IMR-90 (cell line): ENCODE measurements at regions not wholly inside any gene's neighbourhood (a gene's known extent, or its start where the extent isn't known, plus 50 kb on each side); places are given as distances from the start of the nearest gene placed in this dataset.

ENCODE experiments used
- ATAC-seq: fragments of 200-7000 bp; cut with Tn5 transposase; 2 replicates; pipeline ENCODE4 v1.9.1; 2020; ENCODE audit warnings: low read depth, mild to moderate bottlenecking, moderate library complexity
- BruUV-seq: library from RNA; stranded (reverse); fragments of 400-500 nt; replicated peaks from 2 replicates; lab custom pipeline; 2021; lab: Mats Ljungman, UMichigan
- CTCF ChIA-PET: fragments of 300-600 bp; formaldehyde crosslinking; extraction: SDS; loops from one replicate; lab custom pipeline; 2021; ENCODE audit warnings: antibody characterized with exemption; lab: Yijun Ruan, JAX
- POLR2A ChIA-PET: fragments of 300-600 bp; sonication (Branson Sonifier 250); formaldehyde crosslinking; loops from one replicate; lab custom pipeline; 2022; ENCODE audit warnings: antibody characterized with exemption; ENCODE audit not compliant: unreplicated experiment; lab: Charles Lee
- DNase-seq: peaks from one replicate; pipeline ENCODE4 v3.0.0; 2013
- H2AFZ ChIP-seq: replicated peaks from 2 replicates; pipeline ENCODE3; 2013; ENCODE audit warnings: low read length, mild to moderate bottlenecking; ENCODE audit not compliant: poor library complexity
- H2AK5ac ChIP-seq: 2 replicates; pipeline ENCODE4 v1.6.1; 2013; ENCODE audit warnings: low read depth, low read length, inconsistent platforms
- H2AK9ac ChIP-seq: replicated peaks from 2 replicates; pipeline ENCODE3; 2013; ENCODE audit warnings: mild to moderate bottlenecking, low read depth, low read length, moderate library complexity; ENCODE audit not compliant: poor library complexity
- H2BK120ac ChIP-seq: 2 replicates; pipeline ENCODE4 v1.6.1; 2013; ENCODE audit warnings: low read depth, low read length, inconsistent platforms
- H2BK15ac ChIP-seq: 3 replicates; pipeline ENCODE4 v1.6.1; 2013; ENCODE audit warnings: low read depth, low read length, inconsistent platforms
- H2BK20ac ChIP-seq: 2 replicates; pipeline ENCODE4 v1.6.1; 2013; ENCODE audit warnings: low read depth, mild to moderate bottlenecking, inconsistent platforms, low read length, moderate library complexity
- H2BK5ac ChIP-seq: 2 replicates; pipeline ENCODE4 v1.6.1; 2013; ENCODE audit warnings: mild to moderate bottlenecking, low read depth, low read length, inconsistent platforms; ENCODE audit not compliant: poor library complexity, severe bottlenecking
- H3K14ac ChIP-seq: replicated peaks from 2 replicates; pipeline ENCODE4 v1.6.1; 2013; ENCODE audit warnings: low read depth, low read length, inconsistent platforms
- H3K18ac ChIP-seq: 2 replicates; pipeline ENCODE4 v1.6.1; 2013; ENCODE audit warnings: low read depth, low read length, control low read depth
- H3K23ac ChIP-seq: 2 replicates; pipeline ENCODE4 v1.6.1; 2013; ENCODE audit warnings: low read depth, low read length, inconsistent platforms
- H3K27ac ChIP-seq: 2 replicates; pipeline ENCODE4 v1.5.1; 2013; ENCODE audit warnings: mild to moderate bottlenecking, control low read depth, low read length; ENCODE audit not compliant: insufficient read depth
- H3K27me3 ChIP-seq: 2 replicates; pipeline ENCODE4 v1.6.1; 2013; ENCODE audit warnings: low read length; ENCODE audit not compliant: control insufficient read depth, insufficient read depth
- H3K36me3 ChIP-seq: 2 replicates; pipeline ENCODE4 v1.6.1; 2013; ENCODE audit warnings: low read length, mixed read lengths; ENCODE audit not compliant: control insufficient read depth, insufficient read depth
- H3K4ac ChIP-seq: 2 replicates; pipeline ENCODE4 v1.6.1; 2013; ENCODE audit warnings: low read depth, low read length, inconsistent platforms
- H3K4me1 ChIP-seq: 2 replicates; pipeline ENCODE4 v1.6.1; 2013; ENCODE audit warnings: low read length, mixed read lengths; ENCODE audit not compliant: control insufficient read depth, insufficient read depth
- H3K4me2 ChIP-seq: 2 replicates; pipeline ENCODE4 v1.6.1; 2013; ENCODE audit warnings: low read depth, mild to moderate bottlenecking, control low read depth, low read length, moderate library complexity
- H3K4me3 ChIP-seq: 2 replicates; pipeline ENCODE4 v1.5.1; 2013; ENCODE audit warnings: low read depth, mild to moderate bottlenecking, control low read depth, low read length, moderate library complexity; ENCODE audit not compliant: insufficient read depth
- H3K56ac ChIP-seq: 2 replicates; pipeline ENCODE4 v1.6.1; 2013; ENCODE audit warnings: low read length, inconsistent platforms; ENCODE audit not compliant: insufficient read depth; ENCODE audit errors: extremely low read depth
- H3K79me1 ChIP-seq, 2 experiments: 2 replicates each; pipeline ENCODE4 v1.6.1; 2013; ENCODE audit warnings: low read length in 2 of 2, inconsistent platforms in 1 of 2, low read depth in 1 of 2
- H3K9ac ChIP-seq: 2 replicates; pipeline ENCODE4 v1.6.1; 2013; ENCODE audit warnings: low read depth, low read length, control low read depth
- H3K9me1 ChIP-seq: 2 replicates; pipeline ENCODE4 v1.6.1; 2013; ENCODE audit warnings: low read length, inconsistent platforms; ENCODE audit not compliant: insufficient read depth
- H3K9me3 ChIP-seq: 2 replicates; pipeline ENCODE4 v1.6.1; 2013; ENCODE audit warnings: low read length; ENCODE audit not compliant: control insufficient read depth, insufficient read depth
- H4K20me1 ChIP-seq: 2 replicates; pipeline ENCODE4 v1.6.1; 2013; ENCODE audit warnings: low read length, inconsistent platforms; ENCODE audit not compliant: insufficient read depth
- H4K5ac ChIP-seq: 2 replicates; pipeline ENCODE4 v1.6.1; 2013; ENCODE audit warnings: mild to moderate bottlenecking, low read depth, low read length, control low read depth
- H4K8ac ChIP-seq, 2 experiments: 2 replicates each; pipeline ENCODE4 v1.6.1; 2013; ENCODE audit warnings: low read depth in 2 of 2, low read length in 2 of 2, control low read depth in 1 of 2, inconsistent platforms in 1 of 2
- H4K91ac ChIP-seq: 2 replicates; pipeline ENCODE4 v1.6.1; 2013; ENCODE audit warnings: low read depth, low read length, inconsistent platforms; ENCODE audit not compliant: insufficient read depth
- BHLHE40 ChIP-seq: fragments of 150-350 bp; IDR thresholded peaks from 2 replicates; pipeline ENCODE4 v1.6.1; 2016; ENCODE audit warnings: mild to moderate bottlenecking, low read depth, low read length
- CEBPB ChIP-seq: IDR thresholded peaks from 2 replicates; pipeline ENCODE4 v1.6.1; 2012; ENCODE audit warnings: low read depth, low read length, improper control_type of control experiment
- CHD1 ChIP-seq: IDR thresholded peaks from 2 replicates; pipeline ENCODE4 v1.6.1; 2012; ENCODE audit warnings: low read depth, low read length, improper control_type of control experiment
- FOS ChIP-seq: fragments of 150-350 bp; IDR thresholded peaks from 2 replicates; pipeline ENCODE4 v1.6.1; 2016; ENCODE audit warnings: low read depth, low read length
- MAZ ChIP-seq: IDR thresholded peaks from 2 replicates; pipeline ENCODE4 v1.6.1; 2012; ENCODE audit warnings: low read depth, mild to moderate bottlenecking, low read length, improper control_type of control experiment, moderate library complexity, borderline replicate concordance
- MXI1 ChIP-seq: IDR thresholded peaks from 2 replicates; pipeline ENCODE4 v1.6.1; 2012; ENCODE audit warnings: low read depth, mild to moderate bottlenecking, low read length, moderate library complexity, borderline replicate concordance
- RCOR1 ChIP-seq: IDR thresholded peaks from 2 replicates; pipeline ENCODE4 v1.6.1; 2012; ENCODE audit warnings: mild to moderate bottlenecking, low read length, improper control_type of control experiment; ENCODE audit not compliant: insufficient replicate concordance
- RFX5 ChIP-seq: IDR thresholded peaks from 2 replicates; pipeline ENCODE4 v1.8.0; 2012; ENCODE audit warnings: low read depth, mild to moderate bottlenecking, low read length, moderate library complexity
- SMC3 ChIP-seq: fragments of 150-350 bp; IDR thresholded peaks from 2 replicates; pipeline ENCODE4 v1.6.1; 2016; ENCODE audit warnings: low read depth, mild to moderate bottlenecking, antibody characterized with exemption, low read length, moderate library complexity
- WGBS, 2 experiments: methylation state at CpG; one replicate each; pipeline versions ENCODE4 v1.1.5 to v1.1.7; 2013; ENCODE audit warnings: missing lambda C conversion rate in 2 of 2; ENCODE audit not compliant: insufficient read length in 1 of 2; ENCODE audit errors: extremely low coverage in 2 of 2; 5-methylcytosine and 5-hydroxymethylcytosine counted together
- dilution Hi-C: fragments of 300-500 bp; cut with HindIII; formaldehyde crosslinking; loops from one replicate; pipeline ENCODE4 v1.14.3; 2018; ENCODE audit warnings: low sequenced_read_pairs; ENCODE audit not compliant: unreplicated experiment
- in situ Hi-C: fragments of 300-500 bp; cut with MboI; formaldehyde crosslinking; loops from 3 replicates; pipeline ENCODE4 v1.14.3; 2019; ENCODE audit warnings: low sequenced_read_pairs, inconsistent platforms, mixed read lengths
- intact Hi-C: fragments of 100-400 bp; cut with micrococcal nuclease; formaldehyde crosslinking; loops from 2 replicates; pipeline ENCODE4 v1.10.0; 2022
- TF ChIP-seq, protein P1 (sequence below): conservative IDR thresholded peaks from 2 replicates; pipeline ENCODE4 v1.5.1; 2012; ENCODE audit warnings: mild to moderate bottlenecking, low read depth, low read length, improper control_type of control experiment

DNA sequence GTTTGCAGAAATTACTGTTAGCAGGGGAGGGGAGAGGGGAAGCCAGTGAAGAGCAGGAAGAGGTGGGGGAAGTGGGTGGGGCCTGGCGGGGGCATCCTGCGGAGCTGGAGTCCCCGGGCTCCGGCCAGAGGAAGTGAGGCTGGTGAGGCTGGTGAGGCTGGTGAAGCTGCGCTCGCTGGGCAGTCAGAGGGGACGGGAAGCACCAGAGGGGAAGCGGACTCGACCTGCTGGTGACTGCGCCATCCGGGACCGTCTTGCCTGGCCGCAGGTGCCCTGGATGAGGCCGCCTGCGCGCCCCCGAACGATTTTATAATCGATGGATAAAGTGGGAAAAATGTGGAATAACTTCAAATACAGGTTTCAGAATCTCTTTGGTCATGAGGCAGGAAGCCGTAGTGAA, 635.3 kb upstream of the MARCKS start:
- 96% methylated on average over 16 of the region's 20 CpGs; no CpG with 5 or more reads in 1 of the 2 experiments for WGBS, 2 experiments
- ChIA-PET CTCF (no interaction called here), POLR2A (no interaction called here)
- Histone ChIP-seq H3K14ac (no peak overlapping the region), H3K4me3 (no peak overlapping the region), H3K27me3 (no peaks in the 10 kb centered on the region), H3K4me1 (no peaks in the 10 kb centered on the region), H3K18ac (no peak overlapping the region), H3K4me2 (no peak overlapping the region), H3K9me1 (no peaks in the 10 kb centered on the region), H4K5ac (no peak overlapping the region), H4K8ac (no peak overlapping the region), H3K9me3 (no peaks in the 10 kb centered on the region), H2AK5ac (no peak overlapping the region), H3K56ac (no peak overlapping the region), H4K91ac (no peak overlapping the region), H3K4ac (no peak overlapping the region), H2BK20ac (no peak overlapping the region), H3K9ac (no peak overlapping the region), H4K20me1 (no peaks in the 10 kb centered on the region), H2AFZ (no peak overlapping the region), H2AK9ac (no peak overlapping the region), H2BK120ac (no peak overlapping the region), H3K27ac (no peak overlapping the region), H2BK5ac (no peak overlapping the region), H3K79me1 (no peaks in the 10 kb centered on the region), H2BK15ac (no peak overlapping the region), H3K36me3 (no peaks in the 10 kb centered on the region), H3K23ac (no peak overlapping the region)
- no TSS peak for BruUV-seq
- intact Hi-C loops, result no loop called here
- no peak for DNase-seq
- TF ChIP-seq BHLHE40 (no peak), MXI1 (no peak), CHD1 (no peak), CEBPB (no peak), FOS (no peak), SMC3 (no peak), RFX5 (no peak), RCOR1 (no peak), MAZ (no peak)
- TF ChIP-seq, protein P1, sequence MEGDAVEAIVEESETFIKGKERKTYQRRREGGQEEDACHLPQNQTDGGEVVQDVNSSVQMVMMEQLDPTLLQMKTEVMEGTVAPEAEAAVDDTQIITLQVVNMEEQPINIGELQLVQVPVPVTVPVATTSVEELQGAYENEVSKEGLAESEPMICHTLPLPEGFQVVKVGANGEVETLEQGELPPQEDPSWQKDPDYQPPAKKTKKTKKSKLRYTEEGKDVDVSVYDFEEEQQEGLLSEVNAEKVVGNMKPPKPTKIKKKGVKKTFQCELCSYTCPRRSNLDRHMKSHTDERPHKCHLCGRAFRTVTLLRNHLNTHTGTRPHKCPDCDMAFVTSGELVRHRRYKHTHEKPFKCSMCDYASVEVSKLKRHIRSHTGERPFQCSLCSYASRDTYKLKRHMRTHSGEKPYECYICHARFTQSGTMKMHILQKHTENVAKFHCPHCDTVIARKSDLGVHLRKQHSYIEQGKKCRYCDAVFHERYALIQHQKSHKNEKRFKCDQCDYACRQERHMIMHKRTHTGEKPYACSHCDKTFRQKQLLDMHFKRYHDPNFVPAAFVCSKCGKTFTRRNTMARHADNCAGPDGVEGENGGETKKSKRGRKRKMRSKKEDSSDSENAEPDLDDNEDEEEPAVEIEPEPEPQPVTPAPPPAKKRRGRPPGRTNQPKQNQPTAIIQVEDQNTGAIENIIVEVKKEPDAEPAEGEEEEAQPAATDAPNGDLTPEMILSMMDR, result no peak
- in situ Hi-C loops, result no loop called here
- dilution Hi-C loops, result no loop called here
- ATAC-seq, result no peak
